Psoas muscle (tissue), 7 donors: ENCODE measurements at regions not wholly inside any gene's neighbourhood (a gene's known extent, or its start where the extent isn't known, plus 50 kb on each side); places are given as distances from the start of the nearest gene placed in this dataset.
A peak's percentile ranks its signal among the peaks of the same experiment; 100 is the strongest.

Source experiments
- ATAC-seq, 4 donors: fragments of 200-7000 bp; cut with Tn5 transposase; one replicate each; pipeline ENCODE4 v1.9.1; 2020; ENCODE audit warnings: moderate library complexity in 3 of 4, mild to moderate bottlenecking in 2 of 4
- DNase-seq, 2 donors: peaks; one replicate each; pipeline ENCODE4 v3.0.0-alpha.2; 2020
- H3K27ac ChIP-seq: fragments of 200-600 bp; one replicate; pipeline ENCODE4 v1.8.0; 2022
- H3K27me3 ChIP-seq, 3 donors: fragments of 200-600 bp in 1 of 3; one replicate each; pipeline versions ENCODE4 v1.6.1 to v1.8.0; 2013 to 2022; ENCODE audit warnings: low read length in 2 of 3, mild to moderate bottlenecking in 2 of 3, moderate library complexity in 1 of 3; ENCODE audit not compliant: insufficient read depth in 3 of 3
- H3K36me3 ChIP-seq, 2 donors: fragments of 200-600 bp in 1 of 2; one replicate each; pipeline versions ENCODE4 v1.6.1 to v1.8.0; 2013 to 2022; ENCODE audit warnings: low read depth in 1 of 2, mild to moderate bottlenecking in 1 of 2, moderate library complexity in 1 of 2; ENCODE audit not compliant: insufficient read depth in 1 of 2
- H3K4me1 ChIP-seq: fragments of 200-600 bp; one replicate; pipeline ENCODE4 v1.8.0; 2022
- H3K4me3 ChIP-seq: fragments of 200-600 bp; one replicate; pipeline ENCODE4 v1.8.0; 2022; ENCODE audit warnings: mild to moderate bottlenecking
- H3K9me3 ChIP-seq: fragments of 200-600 bp; one replicate; pipeline ENCODE4 v1.8.0; 2022
- WGBS, 3 donors: extraction: QIAGEN DNeasy Blood & Tissue Kit; methylation state at CpG; one replicate each; pipeline versions ENCODE4 v1.1.6 to v1.1.7; 2013; 5-methylcytosine and 5-hydroxymethylcytosine counted together
- intact Hi-C, 2 donors: fragments of 100-400 bp; cut with DNase I; formaldehyde crosslinking; loops; one replicate each; pipeline versions ENCODE4 v1.11.0 to v1.14.2; 2022
- TF ChIP-seq, protein P1 (sequence below): fragments of 200-600 bp; IDR thresholded peaks from one replicate; pipeline ENCODE4 v1.8.0; 2022; ENCODE audit warnings: antibody characterized with exemption
- donor health status: healthy with polysubstance abuse.
- donor health status: DM: no; HTN: no; CAD: no; lungs with moderate emphysema.
- donor health status: Bipolar disorder and iron deficiency.
- donor health status: healthy.
- donor health status: DM: yes; HTN: yes; CAD: no.
- donor health status: DM: no; HTN: no; CAD: no.
- donor health status: DM: yes; HTN: yes; CAD: no.

DNA sequence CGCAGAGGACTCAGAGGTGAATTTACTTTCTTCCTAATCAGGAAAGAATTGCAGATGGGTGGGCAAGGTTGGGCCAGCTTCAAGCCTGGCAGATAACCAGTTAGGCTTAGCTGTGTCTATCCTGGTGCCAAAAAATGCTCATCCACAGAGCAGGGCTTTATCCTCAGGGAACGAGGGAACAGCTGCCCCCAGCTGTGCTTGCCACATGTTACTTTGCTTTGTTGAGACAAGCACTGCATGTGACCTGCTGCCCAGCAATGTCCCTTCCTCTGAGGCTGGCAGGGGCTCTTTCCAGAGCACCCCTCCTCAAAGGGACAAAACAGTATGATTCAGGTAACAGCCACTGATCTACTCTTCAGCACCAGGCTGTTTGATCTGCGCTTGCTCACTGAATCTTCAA lies 505.1 kb upstream of the USP24 start:
- Histone ChIP-seq H3K4me1 (peaks cover 13% of the 10 kb centered on the region), H3K36me3 (no peaks in the 10 kb centered on the region), H3K9me3 (no peaks in the 10 kb centered on the region), H3K27ac (no peak overlapping the region), H3K27me3 (no peaks in the 10 kb centered on the region), H3K4me3 (no peak overlapping the region)
- TF ChIP-seq, protein P1, sequence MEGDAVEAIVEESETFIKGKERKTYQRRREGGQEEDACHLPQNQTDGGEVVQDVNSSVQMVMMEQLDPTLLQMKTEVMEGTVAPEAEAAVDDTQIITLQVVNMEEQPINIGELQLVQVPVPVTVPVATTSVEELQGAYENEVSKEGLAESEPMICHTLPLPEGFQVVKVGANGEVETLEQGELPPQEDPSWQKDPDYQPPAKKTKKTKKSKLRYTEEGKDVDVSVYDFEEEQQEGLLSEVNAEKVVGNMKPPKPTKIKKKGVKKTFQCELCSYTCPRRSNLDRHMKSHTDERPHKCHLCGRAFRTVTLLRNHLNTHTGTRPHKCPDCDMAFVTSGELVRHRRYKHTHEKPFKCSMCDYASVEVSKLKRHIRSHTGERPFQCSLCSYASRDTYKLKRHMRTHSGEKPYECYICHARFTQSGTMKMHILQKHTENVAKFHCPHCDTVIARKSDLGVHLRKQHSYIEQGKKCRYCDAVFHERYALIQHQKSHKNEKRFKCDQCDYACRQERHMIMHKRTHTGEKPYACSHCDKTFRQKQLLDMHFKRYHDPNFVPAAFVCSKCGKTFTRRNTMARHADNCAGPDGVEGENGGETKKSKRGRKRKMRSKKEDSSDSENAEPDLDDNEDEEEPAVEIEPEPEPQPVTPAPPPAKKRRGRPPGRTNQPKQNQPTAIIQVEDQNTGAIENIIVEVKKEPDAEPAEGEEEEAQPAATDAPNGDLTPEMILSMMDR = no peak
- intact Hi-C loops = no loop called here
- DNase-seq (peak in 1 of 2 donors; percentile 42), ATAC-seq (peak; percentile 22 to 69 (median 52))
- 45 to 67% (median 56%) methylated on average over 3 of the region's 3 CpGs for WGBS, 3 donors

DNA sequence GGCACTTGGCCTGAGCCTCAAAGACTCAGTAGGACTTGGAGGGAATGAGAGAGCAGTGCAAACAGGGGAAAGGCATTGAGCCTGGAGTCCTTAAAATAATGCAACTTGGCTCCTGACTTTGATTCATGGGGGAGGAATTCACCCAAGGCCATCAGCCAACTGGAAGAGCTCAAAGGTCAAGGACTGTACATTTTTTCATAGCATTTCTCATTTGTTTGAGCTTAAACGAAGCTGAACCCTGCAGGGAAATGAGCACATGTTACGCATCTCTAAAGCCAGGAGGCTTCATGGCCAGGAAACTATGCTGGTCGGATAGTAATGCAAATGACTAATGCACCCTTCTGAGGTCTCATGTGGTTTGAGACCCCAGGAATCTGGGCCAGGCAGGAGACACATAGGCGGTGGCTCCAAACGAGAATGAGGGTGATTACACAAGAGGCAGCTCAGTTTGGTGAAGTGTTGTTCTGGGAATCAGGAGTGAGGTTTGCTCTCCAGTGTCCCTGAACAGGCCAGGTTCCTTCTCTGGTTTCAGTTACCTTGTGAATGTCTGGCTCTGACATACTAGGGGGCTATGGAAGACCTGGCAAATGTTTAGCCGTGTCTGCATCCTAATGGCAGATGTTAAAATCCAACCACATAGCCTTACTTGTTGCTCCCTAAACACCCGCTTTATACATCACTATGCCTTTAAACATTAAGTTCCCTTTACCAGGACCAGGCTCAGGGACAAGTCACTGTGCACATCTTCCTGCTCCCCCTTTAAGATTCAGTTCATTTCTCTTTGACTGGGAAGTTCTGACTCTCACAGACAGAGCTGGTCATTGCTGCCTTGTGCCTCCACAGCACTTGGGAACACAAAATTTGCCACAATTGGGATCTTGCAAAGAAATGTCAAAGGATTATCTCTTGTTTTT lies 503.9 kb upstream of the USP24 start:
- H3K27ac ChIP-seq = peak overlapping the region; percentile 59
- intact Hi-C loops = no loop called here
- TF ChIP-seq, protein P1 = no peak
- no peaks in the 10 kb centered on the region for H3K36me3 ChIP-seq
- 31 to 51% (median 38%) methylated on average over 7 of the region's 7 CpGs for WGBS, 3 donors
- peak; percentile 64 to 68 for DNase-seq
- H3K4me1 ChIP-seq = peaks cover 13% of the 10 kb centered on the region
- ATAC-seq = peak; percentile 78 to 93 (median 86)
- no peak overlapping the region for H3K4me3 ChIP-seq
- no peaks in the 10 kb centered on the region for H3K27me3 ChIP-seq
- H3K9me3 ChIP-seq = no peaks in the 10 kb centered on the region

DNA sequence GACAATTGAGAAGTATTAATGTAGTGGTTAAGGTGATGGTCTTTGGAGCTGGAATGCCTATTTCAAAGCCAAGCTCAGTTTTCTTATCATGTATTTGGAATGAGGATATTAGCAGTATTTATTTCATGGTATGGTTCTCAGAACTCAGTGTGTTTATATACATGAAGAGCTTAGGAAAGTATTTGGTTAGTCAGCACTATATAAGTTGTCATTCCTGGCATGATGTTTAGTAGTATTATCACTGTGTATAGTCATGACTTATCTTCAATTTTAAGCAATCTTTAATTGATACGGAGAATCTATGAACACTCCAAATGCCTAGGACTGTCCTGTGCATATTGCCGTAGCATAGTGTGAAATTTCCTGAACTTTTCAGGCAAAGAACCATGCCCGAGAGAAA lies 501.9 kb upstream of the USP24 start:
- intact Hi-C loops = no loop called here
- H3K9me3 ChIP-seq = no peaks in the 10 kb centered on the region
- ATAC-seq (no peak), DNase-seq (no peak)
- no peak overlapping the region for H3K27ac ChIP-seq
- no peaks in the 10 kb centered on the region for H3K36me3 ChIP-seq
- H3K4me3 ChIP-seq = no peak overlapping the region
- TF ChIP-seq, protein P1 = no peak
- H3K27me3 ChIP-seq = no peaks in the 10 kb centered on the region
- H3K4me1 ChIP-seq = peaks cover 13% of the 10 kb centered on the region
- 41 to 67% (median 43%) methylated on average over 3 of the region's 3 CpGs for WGBS, 3 donors

DNA sequence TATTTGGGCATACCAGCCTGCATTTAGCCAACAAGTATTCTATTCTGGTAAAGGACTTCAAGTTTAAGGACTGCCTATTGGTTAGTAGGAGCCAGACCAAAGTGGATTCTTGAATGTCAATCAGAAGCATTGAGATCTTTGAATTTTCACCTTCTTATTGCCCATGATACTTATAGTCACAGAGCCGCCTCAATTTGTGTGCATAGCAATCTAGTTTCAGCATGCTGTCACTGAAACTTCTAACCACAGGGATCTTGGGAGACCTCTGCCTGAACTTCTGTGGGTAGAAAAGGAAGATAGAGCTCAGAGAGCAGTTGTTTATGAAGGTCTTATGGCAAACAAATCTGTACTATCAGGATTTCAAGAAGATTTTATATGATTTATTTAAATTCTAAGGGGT lies 501.4 kb upstream of the USP24 start:
- no peak overlapping the region for H3K27ac ChIP-seq
- TF ChIP-seq, protein P1 = no peak
- ATAC-seq = no peak
- DNase-seq = no peak
- H3K36me3 ChIP-seq = no peaks in the 10 kb centered on the region
- no peaks in the 10 kb centered on the region for H3K27me3 ChIP-seq
- no peak overlapping the region for H3K4me3 ChIP-seq
- WGBS, 3 donors = 94 to 100% (median 95%) methylated on average over 1 of the region's 1 CpG
- no peaks in the 10 kb centered on the region for H3K9me3 ChIP-seq
- intact Hi-C loops = no loop called here
- peaks cover 13% of the 10 kb centered on the region for H3K4me1 ChIP-seq
